Endothelial cell of umbilical vein (primary cell): ENCODE measurements at regions not wholly inside any gene's neighbourhood (a gene's known extent, or its start where the extent isn't known, plus 50 kb on each side); places are given as distances from the start of the nearest gene placed in this dataset.

ENCODE experiments used
- EZH2 ChIP-seq: IDR thresholded peaks from 2 replicates; pipeline ENCODE4 v1.6.1; 2012; ENCODE audit warnings: borderline replicate concordance, low read depth, mild to moderate bottlenecking, moderate library complexity, low read length, inconsistent platforms; ENCODE audit not compliant: severe bottlenecking
- GATA2 ChIP-seq: IDR thresholded peaks from 2 replicates; pipeline ENCODE4 v1.7.0; 2011; ENCODE audit warnings: low read depth, mild to moderate bottlenecking, moderate library complexity, mixed read lengths, low read length; ENCODE audit not compliant: insufficient read length, insufficient read depth
- MYC ChIP-seq: IDR thresholded peaks from one replicate; pipeline ENCODE4 v1.6.1; 2011; ENCODE audit warnings: mild to moderate bottlenecking, low read depth, low read length
- POLR2A ChIP-seq: IDR thresholded peaks from 2 replicates; pipeline ENCODE4 v1.6.1; 2012; ENCODE audit warnings: low read depth, mild to moderate bottlenecking, control low read depth, low read length
- POLR2AphosphoS5 ChIP-seq: IDR thresholded peaks from 2 replicates; pipeline ENCODE4 v1.6.1; 2012; ENCODE audit warnings: low read depth, mild to moderate bottlenecking, control low read depth, low read length, moderate library complexity; ENCODE audit not compliant: insufficient read depth
- TF ChIP-seq, protein P1 (sequence below), 2 donors: IDR thresholded peaks; 1 replicate in 1 of 2; 2 replicates in 1 of 2; pipeline ENCODE4 v1.5.1; 2011; ENCODE audit warnings: low read length in 2 of 2, mild to moderate bottlenecking in 2 of 2, moderate library complexity in 2 of 2, control low read depth in 1 of 2, inconsistent platforms in 1 of 2, low read depth in 1 of 2; ENCODE audit not compliant: insufficient read depth in 1 of 2; ENCODE audit errors: extremely low read depth in 1 of 2
- TF ChIP-seq, protein P2 (sequence below): IDR thresholded peaks from 2 replicates; pipeline ENCODE4 v1.6.1; 2011; ENCODE audit not compliant: insufficient read depth, insufficient read length

DNA sequence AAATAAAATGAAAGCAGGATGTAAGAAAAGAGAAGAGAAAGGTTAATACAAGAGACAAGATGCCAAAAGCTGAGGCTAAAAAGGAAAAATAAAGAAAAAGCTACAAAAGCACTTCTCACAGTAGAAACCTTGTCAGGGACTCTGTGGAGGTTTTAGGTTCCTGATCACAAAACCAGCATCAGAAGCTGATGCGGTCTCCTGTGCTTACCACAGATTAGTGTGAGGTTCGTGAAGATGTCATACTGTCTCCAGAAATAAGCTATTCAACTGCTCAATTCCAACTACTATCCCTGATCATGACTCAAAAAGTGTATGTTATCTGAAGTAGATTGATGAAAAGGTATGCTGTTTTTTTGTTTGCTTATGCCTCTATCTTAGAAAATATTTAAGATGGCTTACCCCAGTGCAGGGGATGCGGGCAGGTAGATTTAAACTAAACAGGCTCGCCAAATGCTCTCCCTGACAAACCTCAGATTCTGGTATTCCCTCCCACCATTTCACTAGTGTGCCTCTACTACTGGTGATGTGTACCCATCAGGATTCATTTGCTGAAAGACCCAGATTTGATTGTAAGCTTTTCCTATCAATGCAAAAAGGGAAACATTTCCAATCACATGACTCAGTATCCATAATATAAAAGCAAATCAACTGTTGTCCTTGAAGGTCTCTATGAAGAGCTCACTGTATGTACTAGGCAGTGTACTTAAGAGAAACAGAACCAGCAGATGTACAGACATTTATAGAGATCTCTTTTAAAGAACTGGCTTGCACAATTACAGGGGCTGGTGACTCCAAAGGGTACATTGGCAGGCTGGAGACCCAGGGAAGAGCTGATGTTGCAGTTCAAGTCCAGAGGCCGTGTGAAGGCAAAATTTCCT, 169.5 kb upstream of the FOXN3 start:
- TF ChIP-seq EZH2 (no peak), POLR2A (no peak), POLR2AphosphoS5 (no peak), GATA2 (no peak), MYC (no peak)
- TF ChIP-seq, protein P1, sequence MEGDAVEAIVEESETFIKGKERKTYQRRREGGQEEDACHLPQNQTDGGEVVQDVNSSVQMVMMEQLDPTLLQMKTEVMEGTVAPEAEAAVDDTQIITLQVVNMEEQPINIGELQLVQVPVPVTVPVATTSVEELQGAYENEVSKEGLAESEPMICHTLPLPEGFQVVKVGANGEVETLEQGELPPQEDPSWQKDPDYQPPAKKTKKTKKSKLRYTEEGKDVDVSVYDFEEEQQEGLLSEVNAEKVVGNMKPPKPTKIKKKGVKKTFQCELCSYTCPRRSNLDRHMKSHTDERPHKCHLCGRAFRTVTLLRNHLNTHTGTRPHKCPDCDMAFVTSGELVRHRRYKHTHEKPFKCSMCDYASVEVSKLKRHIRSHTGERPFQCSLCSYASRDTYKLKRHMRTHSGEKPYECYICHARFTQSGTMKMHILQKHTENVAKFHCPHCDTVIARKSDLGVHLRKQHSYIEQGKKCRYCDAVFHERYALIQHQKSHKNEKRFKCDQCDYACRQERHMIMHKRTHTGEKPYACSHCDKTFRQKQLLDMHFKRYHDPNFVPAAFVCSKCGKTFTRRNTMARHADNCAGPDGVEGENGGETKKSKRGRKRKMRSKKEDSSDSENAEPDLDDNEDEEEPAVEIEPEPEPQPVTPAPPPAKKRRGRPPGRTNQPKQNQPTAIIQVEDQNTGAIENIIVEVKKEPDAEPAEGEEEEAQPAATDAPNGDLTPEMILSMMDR (IDR thresholded peaks at IDR 0.05; ENCODE audit: extremely low read depth in 1 of 2, insufficient read depth in 1 of 2, low read depth in 1 of 2, low read length in 2 of 2), result no peak
- TF ChIP-seq, protein P2, sequence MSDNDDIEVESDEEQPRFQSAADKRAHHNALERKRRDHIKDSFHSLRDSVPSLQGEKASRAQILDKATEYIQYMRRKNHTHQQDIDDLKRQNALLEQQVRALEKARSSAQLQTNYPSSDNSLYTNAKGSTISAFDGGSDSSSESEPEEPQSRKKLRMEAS, result no peak
